ENCODE measurements at regions not wholly inside any gene's neighbourhood (a gene's known extent, or its start where the extent isn't known, plus 50 kb on each side); places are given as distances from the start of the nearest gene placed in this dataset.

DNA sequence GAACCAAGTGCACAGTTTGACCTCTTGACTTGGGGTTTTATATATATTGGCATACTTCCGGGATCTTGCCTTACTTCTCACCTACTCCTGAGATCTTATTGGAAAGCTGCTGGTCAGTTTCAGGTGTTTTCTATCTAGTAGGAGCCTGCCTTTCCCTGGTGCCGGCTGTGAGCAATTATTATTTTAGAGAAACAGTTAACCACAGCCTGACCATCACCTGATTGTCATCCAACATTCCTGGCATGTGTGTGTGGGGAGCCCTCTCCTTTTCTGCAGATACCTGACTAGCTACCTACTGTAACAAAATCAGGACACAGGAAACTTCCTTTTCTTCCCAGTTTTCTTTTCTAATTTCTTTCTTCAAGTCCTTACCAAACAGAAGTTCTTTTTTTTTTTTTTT, 220.4 kb downstream of the ATP23 start:
- Mint-ChIP-seq H3K27ac (ENCODE audit: unreplicated experiment) (no peak overlapping the region), H3K27me3 (ENCODE audit: insufficient read depth, unreplicated experiment) (no peaks in the 10 kb centered on the region), H3K4me1 (ENCODE audit: low read depth, unreplicated experiment) (no peaks in the 10 kb centered on the region), H3K4me3 (ENCODE audit: unreplicated experiment) (no peak overlapping the region), H3K36me3 (ENCODE audit: insufficient read depth, unreplicated experiment) (no peaks in the 10 kb centered on the region), H3K9me3 (ENCODE audit: unreplicated experiment) (no peaks in the 10 kb centered on the region)
- intact Hi-C loops (cut with micrococcal nuclease; ENCODE audit: unreplicated experiment): no loop called here
- no peak for DNase-seq
- ChIA-PET CTCF (no interaction called here), POLR2A (no interaction called here)
- no TSS peak for BruUV-seq (replicated peaks)
- H3K4me1 ChIP-seq: no peaks in the 10 kb centered on the region
- no peaks in the 10 kb centered on the region for H3K9me3 ChIP-seq
- no peak overlapping the region for H3K4me3 ChIP-seq (ENCODE audit: low read depth, low read length)
- TF ChIP-seq CTCF (IDR thresholded peaks at IDR 0.05; ENCODE audit: insufficient read depth in 1 of 2, low read depth in 1 of 2, low read length in 1 of 2, severe bottlenecking in 1 of 2, unreplicated experiment in 1 of 2): no peak
- no peaks in the 10 kb centered on the region for H3K36me3 ChIP-seq (ENCODE audit: control insufficient read depth, insufficient read depth, low read length)
- no peaks in the 10 kb centered on the region for H3K27me3 ChIP-seq (replicated peaks; ENCODE audit: control insufficient read depth, insufficient read depth, low read length)

GRCh38 chr12:58163021-58163420, 221.7 kb downstream of the ATP23 start:
- Mint-ChIP-seq H3K27me3 (ENCODE audit: insufficient read depth, unreplicated experiment) (no peaks in the 10 kb centered on the region), H3K9me3 (ENCODE audit: unreplicated experiment) (no peaks in the 10 kb centered on the region), H3K27ac (ENCODE audit: unreplicated experiment) (no peak overlapping the region), H3K36me3 (ENCODE audit: insufficient read depth, unreplicated experiment) (no peaks in the 10 kb centered on the region), H3K4me3 (ENCODE audit: unreplicated experiment) (no peak overlapping the region), H3K4me1 (ENCODE audit: low read depth, unreplicated experiment) (no peaks in the 10 kb centered on the region)
- no TSS peak for BruUV-seq (replicated peaks)
- intact Hi-C loops (cut with micrococcal nuclease; ENCODE audit: unreplicated experiment): no loop called here
- TF ChIP-seq CTCF (IDR thresholded peaks at IDR 0.05; ENCODE audit: insufficient read depth in 1 of 2, low read depth in 1 of 2, low read length in 1 of 2, severe bottlenecking in 1 of 2, unreplicated experiment in 1 of 2): no peak
- H3K4me3 ChIP-seq (ENCODE audit: low read depth, low read length): no peak overlapping the region
- ChIA-PET CTCF (no interaction called here), POLR2A (no interaction called here)
- no peaks in the 10 kb centered on the region for H3K27me3 ChIP-seq (replicated peaks; ENCODE audit: control insufficient read depth, insufficient read depth, low read length)
- no peaks in the 10 kb centered on the region for H3K4me1 ChIP-seq
- no peaks in the 10 kb centered on the region for H3K9me3 ChIP-seq
- no peaks in the 10 kb centered on the region for H3K36me3 ChIP-seq (ENCODE audit: control insufficient read depth, insufficient read depth, low read length)
- no peak for DNase-seq

GRCh38 chr12:58166643-58167042, 225.3 kb downstream of the ATP23 start:
- H3K27ac Mint-ChIP-seq (ENCODE audit: unreplicated experiment): no peak overlapping the region
- ChIA-PET POLR2A (no interaction called here), CTCF (no interaction called here)
- no peaks in the 10 kb centered on the region for H3K4me1 Mint-ChIP-seq (ENCODE audit: low read depth, unreplicated experiment)
- BruUV-seq (replicated peaks): no TSS peak
- intact Hi-C loops (cut with micrococcal nuclease; ENCODE audit: unreplicated experiment): no loop called here
- H3K4me3 Mint-ChIP-seq (ENCODE audit: unreplicated experiment): no peak overlapping the region
- H3K4me1 ChIP-seq: no peaks in the 10 kb centered on the region
- TF ChIP-seq CTCF (IDR thresholded peaks at IDR 0.05; ENCODE audit: insufficient read depth in 1 of 2, low read depth in 1 of 2, low read length in 1 of 2, severe bottlenecking in 1 of 2, unreplicated experiment in 1 of 2): no peak
- DNase-seq: no peak
- no peaks in the 10 kb centered on the region for H3K27me3 ChIP-seq (replicated peaks; ENCODE audit: control insufficient read depth, insufficient read depth, low read length)
- no peaks in the 10 kb centered on the region for H3K9me3 Mint-ChIP-seq (ENCODE audit: unreplicated experiment)
- no peaks in the 10 kb centered on the region for H3K9me3 ChIP-seq
- no peaks in the 10 kb centered on the region for H3K36me3 ChIP-seq (ENCODE audit: control insufficient read depth, insufficient read depth, low read length)
- no peaks in the 10 kb centered on the region for H3K27me3 Mint-ChIP-seq (ENCODE audit: insufficient read depth, unreplicated experiment)
- H3K36me3 Mint-ChIP-seq (ENCODE audit: insufficient read depth, unreplicated experiment): no peaks in the 10 kb centered on the region
- no peak overlapping the region for H3K4me3 ChIP-seq (ENCODE audit: low read depth, low read length)
